SKM-1 (cell line): ENCODE measurements at regions not wholly inside any gene's neighbourhood (a gene's known extent, or its start where the extent isn't known, plus 50 kb on each side); places are given as distances from the start of the nearest gene placed in this dataset.
"Not testable (repeated sequence)": the region's sequence is repeated elsewhere in the genome, so short reads cannot be mapped to it uniquely, and the experiment has no call there.

Source experiments
- DNase-seq: peaks from one replicate; lab custom pipeline; 2025; ENCODE audit not compliant: unreplicated experiment; lab: John Stamatoyannopoulos, UW

- DNase-seq, result no peak
Measured at GRCh38 chr9:95785209-95785608, 90.3 kb upstream of the ERCC6L2 start.

GRCh38 chr9:95784318-95784717 lies 91.2 kb upstream of the ERCC6L2 start:
- no peak for DNase-seq

GRCh38 chr9:95783426-95783975 lies 92.0 kb upstream of the ERCC6L2 start:
- DNase-seq, result no peak

- no peak for DNase-seq
Measured at GRCh38 chr9:95780751-95781150, 94.7 kb upstream of the ERCC6L2 start.

- no peak for DNase-seq
Measured at GRCh38 chr9:95780121-95780520, 95.4 kb upstream of the ERCC6L2 start.

GRCh38 chr9:95779597-95779996 lies 95.9 kb upstream of the ERCC6L2 start:
- not testable (repeated sequence) for DNase-seq

- DNase-seq, result no peak
Measured at GRCh38 chr9:95778957-95779356, 96.5 kb upstream of the ERCC6L2 start.

GRCh38 chr9:95777136-95777535 lies 98.4 kb upstream of the ERCC6L2 start:
- DNase-seq, result peak; percentile 1

- no peak for DNase-seq
Measured at GRCh38 chr9:95776176-95776575, 99.3 kb upstream of the ERCC6L2 start.

- DNase-seq, result no peak
Measured at GRCh38 chr9:95775191-95775590, 100.3 kb upstream of the ERCC6L2 start.

GRCh38 chr9:95773053-95773418 lies 102.5 kb upstream of the ERCC6L2 start:
- DNase-seq, result no peak

- no peak for DNase-seq
Measured at GRCh38 chr9:95772320-95773052, 103.0 kb upstream of the ERCC6L2 start.

- no peak for DNase-seq
Measured at GRCh38 chr9:95771556-95772246, 103.8 kb upstream of the ERCC6L2 start.

- DNase-seq, result no peak
Measured at GRCh38 chr9:95770653-95771131, 104.8 kb upstream of the ERCC6L2 start.

GRCh38 chr9:95769909-95770433 lies 105.5 kb upstream of the ERCC6L2 start:
- no peak for DNase-seq

- DNase-seq, result no peak
Measured at GRCh38 chr9:95769473-95769872, 106.0 kb upstream of the ERCC6L2 start.

- DNase-seq, result no peak
Measured at GRCh38 chr9:95766906-95767305, 108.6 kb upstream of the ERCC6L2 start.

- no peak for DNase-seq
Measured at GRCh38 chr9:95764533-95765319, 110.8 kb upstream of the ERCC6L2 start.

GRCh38 chr9:95763983-95764382 lies 111.5 kb upstream of the ERCC6L2 start:
- DNase-seq, result no peak

GRCh38 chr9:95763006-95763405 lies 112.5 kb upstream of the ERCC6L2 start:
- DNase-seq, result no peak

- no peak for DNase-seq
Measured at GRCh38 chr9:95762322-95762721, 113.2 kb upstream of the ERCC6L2 start.
